H1 (cell line): ENCODE measurements at regions not wholly inside any gene's neighbourhood (a gene's known extent, or its start where the extent isn't known, plus 50 kb on each side); places are given as distances from the start of the nearest gene placed in this dataset.

Experiments
- CREB1 ChIP-seq: IDR thresholded peaks from 2 replicates; pipeline ENCODE4 v1.6.1; 2012; ENCODE audit warnings: inconsistent platforms
- CTBP2 ChIP-seq: IDR thresholded peaks from 2 replicates; pipeline ENCODE4 v1.7.0; 2011; ENCODE audit warnings: borderline replicate concordance, mild to moderate bottlenecking, moderate library complexity, mixed read lengths, low read length; ENCODE audit not compliant: insufficient read depth, insufficient read length
- CTCF ChIP-seq, 3 experiments: IDR thresholded peaks; 1 replicate in 2 of 3; 2 replicates in 1 of 3; pipeline versions ENCODE4 v1.5.1 to v1.6.1; 2011; ENCODE audit warnings: low read length in 3 of 3, mild to moderate bottlenecking in 3 of 3, inconsistent platforms in 2 of 3, low read depth in 1 of 3, moderate library complexity in 1 of 3; ENCODE audit not compliant: insufficient read depth in 1 of 3; ENCODE audit errors: control extremely low read depth in 1 of 3
- EZH2 ChIP-seq: fragments of 200-600 bp; sonication (generic); IDR thresholded peaks from 2 replicates; pipeline ENCODE4 v1.7.1; 2012; ENCODE audit warnings: low read depth, mild to moderate bottlenecking, moderate library complexity, low read length, inconsistent platforms; ENCODE audit not compliant: severe bottlenecking
- TF ChIP-seq, protein P1 (sequence below): fragments of 300-600 bp; sonication (generic); IDR thresholded peaks from 2 replicates; pipeline ENCODE4 v1.7.1; 2012; ENCODE audit warnings: low read length, moderate library complexity, mild to moderate bottlenecking, inconsistent platforms; ENCODE audit not compliant: insufficient replicate concordance

- TF ChIP-seq, protein P1, sequence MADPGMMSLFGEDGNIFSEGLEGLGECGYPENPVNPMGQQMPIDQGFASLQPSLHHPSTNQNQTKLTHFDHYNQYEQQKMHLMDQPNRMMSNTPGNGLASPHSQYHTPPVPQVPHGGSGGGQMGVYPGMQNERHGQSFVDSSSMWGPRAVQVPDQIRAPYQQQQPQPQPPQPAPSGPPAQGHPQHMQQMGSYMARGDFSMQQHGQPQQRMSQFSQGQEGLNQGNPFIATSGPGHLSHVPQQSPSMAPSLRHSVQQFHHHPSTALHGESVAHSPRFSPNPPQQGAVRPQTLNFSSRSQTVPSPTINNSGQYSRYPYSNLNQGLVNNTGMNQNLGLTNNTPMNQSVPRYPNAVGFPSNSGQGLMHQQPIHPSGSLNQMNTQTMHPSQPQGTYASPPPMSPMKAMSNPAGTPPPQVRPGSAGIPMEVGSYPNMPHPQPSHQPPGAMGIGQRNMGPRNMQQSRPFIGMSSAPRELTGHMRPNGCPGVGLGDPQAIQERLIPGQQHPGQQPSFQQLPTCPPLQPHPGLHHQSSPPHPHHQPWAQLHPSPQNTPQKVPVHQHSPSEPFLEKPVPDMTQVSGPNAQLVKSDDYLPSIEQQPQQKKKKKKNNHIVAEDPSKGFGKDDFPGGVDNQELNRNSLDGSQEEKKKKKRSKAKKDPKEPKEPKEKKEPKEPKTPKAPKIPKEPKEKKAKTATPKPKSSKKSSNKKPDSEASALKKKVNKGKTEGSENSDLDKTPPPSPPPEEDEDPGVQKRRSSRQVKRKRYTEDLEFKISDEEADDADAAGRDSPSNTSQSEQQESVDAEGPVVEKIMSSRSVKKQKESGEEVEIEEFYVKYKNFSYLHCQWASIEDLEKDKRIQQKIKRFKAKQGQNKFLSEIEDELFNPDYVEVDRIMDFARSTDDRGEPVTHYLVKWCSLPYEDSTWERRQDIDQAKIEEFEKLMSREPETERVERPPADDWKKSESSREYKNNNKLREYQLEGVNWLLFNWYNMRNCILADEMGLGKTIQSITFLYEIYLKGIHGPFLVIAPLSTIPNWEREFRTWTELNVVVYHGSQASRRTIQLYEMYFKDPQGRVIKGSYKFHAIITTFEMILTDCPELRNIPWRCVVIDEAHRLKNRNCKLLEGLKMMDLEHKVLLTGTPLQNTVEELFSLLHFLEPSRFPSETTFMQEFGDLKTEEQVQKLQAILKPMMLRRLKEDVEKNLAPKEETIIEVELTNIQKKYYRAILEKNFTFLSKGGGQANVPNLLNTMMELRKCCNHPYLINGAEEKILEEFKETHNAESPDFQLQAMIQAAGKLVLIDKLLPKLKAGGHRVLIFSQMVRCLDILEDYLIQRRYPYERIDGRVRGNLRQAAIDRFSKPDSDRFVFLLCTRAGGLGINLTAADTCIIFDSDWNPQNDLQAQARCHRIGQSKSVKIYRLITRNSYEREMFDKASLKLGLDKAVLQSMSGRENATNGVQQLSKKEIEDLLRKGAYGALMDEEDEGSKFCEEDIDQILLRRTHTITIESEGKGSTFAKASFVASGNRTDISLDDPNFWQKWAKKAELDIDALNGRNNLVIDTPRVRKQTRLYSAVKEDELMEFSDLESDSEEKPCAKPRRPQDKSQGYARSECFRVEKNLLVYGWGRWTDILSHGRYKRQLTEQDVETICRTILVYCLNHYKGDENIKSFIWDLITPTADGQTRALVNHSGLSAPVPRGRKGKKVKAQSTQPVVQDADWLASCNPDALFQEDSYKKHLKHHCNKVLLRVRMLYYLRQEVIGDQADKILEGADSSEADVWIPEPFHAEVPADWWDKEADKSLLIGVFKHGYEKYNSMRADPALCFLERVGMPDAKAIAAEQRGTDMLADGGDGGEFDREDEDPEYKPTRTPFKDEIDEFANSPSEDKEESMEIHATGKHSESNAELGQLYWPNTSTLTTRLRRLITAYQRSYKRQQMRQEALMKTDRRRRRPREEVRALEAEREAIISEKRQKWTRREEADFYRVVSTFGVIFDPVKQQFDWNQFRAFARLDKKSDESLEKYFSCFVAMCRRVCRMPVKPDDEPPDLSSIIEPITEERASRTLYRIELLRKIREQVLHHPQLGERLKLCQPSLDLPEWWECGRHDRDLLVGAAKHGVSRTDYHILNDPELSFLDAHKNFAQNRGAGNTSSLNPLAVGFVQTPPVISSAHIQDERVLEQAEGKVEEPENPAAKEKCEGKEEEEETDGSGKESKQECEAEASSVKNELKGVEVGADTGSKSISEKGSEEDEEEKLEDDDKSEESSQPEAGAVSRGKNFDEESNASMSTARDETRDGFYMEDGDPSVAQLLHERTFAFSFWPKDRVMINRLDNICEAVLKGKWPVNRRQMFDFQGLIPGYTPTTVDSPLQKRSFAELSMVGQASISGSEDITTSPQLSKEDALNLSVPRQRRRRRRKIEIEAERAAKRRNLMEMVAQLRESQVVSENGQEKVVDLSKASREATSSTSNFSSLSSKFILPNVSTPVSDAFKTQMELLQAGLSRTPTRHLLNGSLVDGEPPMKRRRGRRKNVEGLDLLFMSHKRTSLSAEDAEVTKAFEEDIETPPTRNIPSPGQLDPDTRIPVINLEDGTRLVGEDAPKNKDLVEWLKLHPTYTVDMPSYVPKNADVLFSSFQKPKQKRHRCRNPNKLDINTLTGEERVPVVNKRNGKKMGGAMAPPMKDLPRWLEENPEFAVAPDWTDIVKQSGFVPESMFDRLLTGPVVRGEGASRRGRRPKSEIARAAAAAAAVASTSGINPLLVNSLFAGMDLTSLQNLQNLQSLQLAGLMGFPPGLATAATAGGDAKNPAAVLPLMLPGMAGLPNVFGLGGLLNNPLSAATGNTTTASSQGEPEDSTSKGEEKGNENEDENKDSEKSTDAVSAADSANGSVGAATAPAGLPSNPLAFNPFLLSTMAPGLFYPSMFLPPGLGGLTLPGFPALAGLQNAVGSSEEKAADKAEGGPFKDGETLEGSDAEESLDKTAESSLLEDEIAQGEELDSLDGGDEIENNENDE = no peak
- TF ChIP-seq CTCF (IDR thresholded peaks at IDR 0.05; ENCODE audit: control extremely low read depth in 1 of 3, insufficient read depth in 1 of 3, low read depth in 1 of 3, low read length in 3 of 3) = no peak
- no peak for TF ChIP-seq CREB1
- no peak for TF ChIP-seq CTBP2
- no peak for TF ChIP-seq EZH2
- TF ChIP-seq, all 59 proteins: peak for 0
Measured at GRCh38 chr2:109718139-109718538, 76.0 kb upstream of the RGPD5 start (continued).
